EL (cell line): ENCODE measurements at regions not wholly inside any gene's neighbourhood (a gene's known extent, or its start where the extent isn't known, plus 50 kb on each side); places are given as distances from the start of the nearest gene placed in this dataset.

Experiments
- DNase-seq: peaks from one replicate; pipeline ENCODE4 v3.0.0-alpha.2; 2016

DNA sequence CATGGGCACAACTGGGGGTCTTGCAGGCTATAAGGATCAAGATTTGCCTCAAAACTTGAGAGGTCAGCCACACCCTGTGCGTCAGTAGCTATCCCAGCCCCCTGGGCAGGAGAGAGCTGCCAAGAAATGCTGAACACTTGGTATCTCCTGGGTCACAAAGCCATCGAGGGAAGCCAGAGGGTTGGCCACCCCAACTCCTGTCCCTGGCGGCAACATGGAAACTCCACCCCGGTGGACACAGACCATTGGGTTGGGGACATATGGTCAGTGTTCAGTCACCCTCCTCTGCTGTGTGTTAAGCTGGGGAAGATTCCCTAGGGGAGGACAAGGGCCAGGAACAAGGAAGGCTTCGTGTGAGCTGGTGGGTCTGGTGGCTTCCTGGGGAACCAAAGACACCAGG, 140.6 kb downstream of the C5orf15 start:
- no peak for DNase-seq

DNA sequence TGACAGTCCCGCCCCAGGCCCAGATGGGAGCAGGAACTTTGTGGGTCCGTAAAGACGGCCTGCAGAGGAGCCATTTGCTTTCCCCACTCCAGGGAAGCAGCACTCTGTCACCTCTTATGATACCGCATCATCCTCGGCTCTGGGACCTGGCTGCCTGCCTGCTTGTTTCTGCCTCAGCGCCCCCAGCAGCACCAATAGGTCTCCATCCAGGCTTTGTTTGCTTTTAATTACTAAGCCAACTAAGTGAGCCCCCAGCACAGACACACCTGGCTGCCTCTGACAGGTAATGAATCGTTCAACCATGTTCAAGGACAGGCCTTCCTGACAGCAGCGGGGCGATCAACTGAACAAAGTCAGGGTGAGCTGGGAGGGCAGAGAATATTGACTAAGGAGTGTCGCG, 141.4 kb downstream of the C5orf15 start:
- no peak for DNase-seq

DNA sequence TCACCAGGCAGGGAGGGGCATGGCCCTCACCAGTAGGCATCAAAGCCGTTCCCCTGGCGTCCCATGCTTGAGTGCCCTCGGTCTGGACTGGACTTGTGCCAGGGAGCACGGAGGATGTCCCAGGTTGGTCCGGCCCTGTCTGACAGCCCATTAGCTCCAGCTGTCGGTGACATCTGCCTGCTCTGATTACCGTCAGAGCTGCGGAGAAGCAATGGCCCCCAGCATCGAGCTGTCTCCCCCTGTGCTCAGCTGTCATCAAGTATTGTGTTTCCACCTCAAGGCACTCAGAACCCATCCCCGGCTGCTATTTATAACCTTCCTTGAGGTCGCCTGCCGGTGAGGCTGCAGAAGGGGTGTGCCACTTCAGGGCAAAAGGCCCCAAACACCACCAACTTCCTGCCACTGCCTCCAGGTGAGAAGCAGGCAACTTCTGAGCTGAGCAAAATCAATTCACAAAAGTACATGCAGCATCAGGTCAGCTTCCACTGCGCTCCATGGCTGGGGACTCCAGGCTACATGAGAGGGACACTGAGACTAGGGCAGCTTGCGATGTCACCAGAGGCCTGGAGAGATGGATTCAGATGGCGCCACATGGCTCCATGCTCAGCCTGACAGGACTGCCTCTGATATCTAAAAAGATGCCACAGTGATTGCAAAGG, 142.7 kb downstream of the C5orf15 start:
- no peak for DNase-seq

DNA sequence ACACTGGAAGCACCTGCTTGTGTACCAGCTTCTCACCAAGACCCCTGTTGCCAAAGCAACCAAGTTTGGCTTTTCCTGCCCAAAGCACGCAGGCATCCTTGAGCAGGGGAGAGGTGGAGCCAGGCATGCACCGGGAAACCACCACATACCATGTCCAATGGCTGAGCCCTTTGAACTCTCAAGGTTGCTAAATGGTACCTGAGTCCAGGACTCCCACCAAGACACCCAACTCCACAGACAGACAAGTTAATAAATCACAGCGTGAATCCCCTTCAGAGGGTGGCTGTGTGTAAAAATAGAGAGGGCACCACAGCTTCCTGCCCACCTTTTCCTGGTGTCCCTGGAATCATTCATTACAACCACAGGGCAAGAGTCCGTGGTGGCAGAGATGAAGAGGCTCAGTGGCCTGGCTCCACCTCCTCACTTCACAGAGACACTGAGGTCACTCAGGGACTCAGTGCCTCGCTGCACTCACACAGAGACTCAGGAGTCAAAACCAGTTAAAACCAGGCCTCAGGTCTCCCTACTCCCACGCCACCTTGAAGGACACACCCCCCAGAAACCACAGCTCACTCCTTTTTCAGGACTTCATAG, 143.7 kb downstream of the C5orf15 start:
- no peak for DNase-seq

DNA sequence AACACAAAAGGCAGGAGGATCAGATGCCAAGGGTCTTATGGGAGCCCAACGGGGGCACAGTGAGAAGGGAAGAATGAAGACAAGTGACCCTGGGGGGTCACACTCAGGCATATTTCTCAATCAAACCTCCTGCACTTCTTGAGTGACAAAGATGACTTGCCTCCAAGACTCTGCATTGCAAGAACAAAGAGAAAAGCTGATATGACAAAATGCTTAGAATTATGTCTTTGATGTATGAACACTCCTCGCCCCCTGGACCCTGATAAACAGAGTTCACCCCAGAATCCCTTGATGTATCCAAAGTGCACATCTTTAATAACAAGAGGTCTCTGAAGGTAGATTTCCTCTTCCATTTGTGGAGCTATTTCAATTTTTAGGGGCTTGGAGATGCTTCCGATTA, 146.5 kb downstream of the C5orf15 start:
- DNase-seq: no peak

DNA sequence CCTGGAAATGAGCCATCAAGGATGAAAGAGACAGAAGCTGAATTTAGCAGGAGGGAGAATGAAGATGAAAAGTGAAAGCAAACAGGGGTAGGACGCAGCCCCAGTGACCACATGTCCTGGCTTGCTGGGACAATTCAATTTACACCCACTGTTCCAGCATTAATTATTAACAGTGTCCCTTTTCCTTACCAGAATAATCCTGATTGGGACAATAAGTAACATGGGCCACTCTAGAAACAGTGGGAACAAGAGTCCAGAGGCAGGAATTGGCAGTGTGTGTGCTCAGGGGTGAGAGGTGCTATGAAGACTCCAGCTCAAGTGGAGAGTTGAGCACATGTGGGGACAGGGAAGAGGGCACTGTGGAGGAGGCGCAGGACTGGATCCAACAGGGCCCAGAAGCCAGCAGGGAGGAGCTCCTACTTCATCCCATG, 147.1 kb downstream of the C5orf15 start:
- DNase-seq: no peak

DNA sequence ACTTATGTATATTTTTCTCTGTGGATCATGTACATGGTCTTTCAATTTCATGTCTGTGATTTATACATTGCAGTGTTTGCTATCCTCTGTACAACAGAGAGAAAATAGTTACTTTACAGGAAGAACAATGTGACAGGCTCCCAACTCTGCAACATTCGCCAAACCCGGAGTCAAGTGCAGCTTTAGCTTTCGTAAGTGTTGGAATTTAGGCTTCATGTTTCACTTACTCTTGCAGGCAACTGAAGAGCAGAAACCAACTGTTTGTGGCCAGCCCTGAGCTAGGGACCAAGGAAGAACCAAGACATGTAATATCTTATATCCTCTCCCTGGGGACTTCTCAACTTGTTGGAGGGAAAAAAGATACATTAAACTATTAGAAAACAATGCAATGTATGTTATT, 147.9 kb downstream of the C5orf15 start:
- no peak for DNase-seq

DNA sequence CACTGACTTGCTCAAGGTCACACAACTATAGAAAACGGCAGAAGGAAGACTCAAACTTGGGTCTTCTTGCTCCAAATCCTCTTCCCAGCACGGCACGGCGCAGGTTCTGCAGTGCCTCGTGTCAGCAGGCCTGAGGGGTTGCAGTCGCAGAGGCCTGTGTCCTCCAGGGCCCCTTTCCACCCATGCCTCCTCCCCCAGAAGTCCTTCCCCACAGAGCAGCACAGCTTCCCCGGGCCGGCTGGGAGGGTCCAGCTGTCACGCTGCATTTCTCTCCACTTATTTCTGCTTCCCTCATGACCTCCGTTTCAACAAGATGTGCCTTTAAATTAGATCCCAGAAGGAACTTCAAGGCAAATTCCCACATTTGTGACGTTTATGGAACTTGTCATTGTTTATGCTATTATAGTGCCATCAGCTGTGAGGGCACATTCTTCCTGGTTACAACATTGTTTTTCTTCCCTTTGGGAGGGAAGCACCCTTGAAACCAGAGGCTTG, 148.4 kb downstream of the C5orf15 start:
- peak; percentile 5 for DNase-seq

DNA sequence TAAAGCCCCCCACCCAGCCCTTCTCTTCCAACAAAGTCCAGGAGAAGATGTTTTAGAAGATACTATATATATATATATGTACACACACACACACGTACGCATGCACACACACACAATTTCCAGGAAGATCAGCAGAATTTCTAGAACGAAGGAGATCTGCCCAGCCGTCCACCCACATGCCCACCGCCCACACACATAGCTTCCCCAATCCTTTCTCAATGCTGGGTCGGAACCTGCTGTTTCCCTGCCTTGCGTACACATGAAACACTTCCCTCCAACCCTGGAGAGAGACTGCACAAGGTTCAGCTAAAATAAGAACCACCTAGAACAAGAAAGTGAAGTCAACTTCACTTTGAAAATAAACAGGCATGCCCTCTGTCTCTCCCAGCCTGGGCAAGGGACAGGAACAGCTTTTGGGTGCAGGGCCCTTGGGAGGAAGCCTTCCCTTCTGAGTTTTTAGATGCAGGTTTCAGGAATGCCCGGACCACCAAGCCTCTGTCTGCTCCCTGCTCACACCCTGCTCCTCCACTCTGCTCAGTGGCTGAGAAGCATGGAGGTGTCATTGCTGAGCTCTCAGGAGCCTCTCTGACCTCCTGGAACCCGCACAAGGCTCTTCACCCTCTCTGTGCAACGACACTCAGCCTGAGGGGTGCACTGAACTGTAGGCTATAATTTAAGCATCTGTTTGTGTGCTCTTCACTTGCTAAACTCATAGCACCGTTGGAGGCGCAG, 149.4 kb downstream of the C5orf15 start:
- DNase-seq: no peak

DNA sequence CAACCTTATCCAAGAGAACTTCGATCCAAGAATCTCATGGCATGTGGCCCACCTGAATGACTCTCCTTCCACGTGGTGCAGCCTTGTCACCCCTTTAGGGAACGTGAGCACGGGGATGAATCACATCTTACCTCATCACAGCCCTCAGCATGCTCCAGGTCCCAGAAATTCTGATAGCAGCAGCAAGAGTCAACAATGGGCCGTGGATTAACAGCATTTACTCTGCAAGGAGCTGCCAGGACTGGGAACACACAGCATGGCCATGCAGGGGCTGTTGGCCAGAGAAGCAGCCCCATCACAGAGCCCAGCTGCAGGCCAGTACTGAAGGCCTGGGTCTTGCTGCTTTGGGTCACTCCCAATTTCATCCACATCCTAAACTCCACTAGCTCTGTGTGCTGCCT, 150.4 kb downstream of the C5orf15 start:
- DNase-seq: no peak

DNA sequence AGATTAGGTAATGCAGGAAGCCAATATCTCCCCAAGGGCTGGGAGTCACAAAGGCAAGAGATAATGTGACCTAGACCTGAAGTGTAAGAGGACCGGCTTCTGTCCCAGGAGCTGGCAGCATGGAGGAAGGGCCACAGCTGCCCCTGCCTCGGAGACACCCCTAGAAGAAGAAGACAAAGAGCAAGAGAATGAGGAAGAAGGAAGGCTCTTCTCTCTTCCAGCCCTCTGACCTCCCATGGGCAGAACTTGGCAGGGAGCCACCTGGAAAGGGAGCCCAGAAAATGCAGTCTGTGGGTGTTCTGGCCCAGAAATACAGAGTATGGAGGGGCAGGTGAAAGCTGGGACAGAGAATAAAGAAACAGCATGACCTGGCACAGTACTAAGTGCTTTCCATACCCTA, 151.0 kb downstream of the C5orf15 start:
- no peak for DNase-seq

DNA sequence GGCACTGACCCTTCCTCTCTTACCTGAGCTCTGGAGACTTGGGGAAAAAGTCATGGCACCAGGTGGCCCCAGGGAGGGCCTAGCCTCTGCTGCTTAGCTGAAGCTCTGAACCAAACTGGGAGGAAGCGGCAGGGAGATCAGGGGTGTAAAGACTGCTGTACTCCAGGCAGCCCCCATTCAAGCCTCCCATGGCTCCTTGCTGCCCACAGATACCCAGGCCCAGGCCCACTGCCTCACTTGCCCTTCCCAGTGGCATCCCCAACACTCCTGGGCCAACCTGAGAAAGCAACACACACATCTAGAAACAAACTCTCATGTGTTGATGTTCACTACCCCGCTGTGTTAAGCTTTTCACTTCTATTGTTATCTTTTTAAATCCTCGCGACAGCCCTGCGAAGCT, 151.6 kb downstream of the C5orf15 start:
- DNase-seq: no peak

DNA sequence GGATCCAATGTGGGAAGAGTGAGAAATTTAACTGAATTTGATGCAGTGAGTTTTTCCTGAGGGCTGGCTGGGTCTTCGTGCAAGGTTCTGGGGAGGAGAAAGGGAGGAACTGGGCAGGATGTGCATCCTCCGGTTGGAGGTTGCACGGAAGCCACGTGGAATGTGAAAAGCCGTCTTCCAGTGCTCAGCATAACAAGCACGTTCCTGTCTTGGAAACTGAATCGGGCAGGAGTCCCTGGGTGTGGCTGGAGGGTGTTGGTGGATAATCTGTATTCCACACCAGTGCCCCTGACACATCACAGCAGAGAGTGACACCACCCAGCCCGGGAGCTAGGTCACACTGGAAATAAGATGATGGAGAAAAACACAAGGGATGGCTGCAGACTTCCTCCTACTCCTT, 154.3 kb downstream of the C5orf15 start:
- DNase-seq: no peak

DNA sequence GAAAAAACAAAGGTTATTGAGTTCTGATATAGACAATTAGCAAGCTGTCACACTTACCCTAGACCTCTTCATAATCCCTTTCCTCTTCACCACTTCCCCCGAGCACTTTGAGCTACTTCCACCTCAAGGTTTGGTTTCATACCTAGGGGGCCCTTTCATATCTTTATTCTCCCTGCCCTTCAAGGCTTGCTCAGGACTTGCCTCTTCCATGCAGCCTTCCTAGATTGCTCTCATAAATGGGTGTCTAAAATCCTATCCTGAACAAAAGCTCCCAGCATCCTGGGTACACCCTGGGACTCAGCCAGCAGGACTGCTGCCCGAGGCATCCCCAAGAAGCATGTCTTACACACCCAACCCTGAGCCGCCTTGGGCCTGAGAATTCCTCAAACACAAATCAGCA, 157.3 kb downstream of the C5orf15 start:
- DNase-seq: no peak

DNA sequence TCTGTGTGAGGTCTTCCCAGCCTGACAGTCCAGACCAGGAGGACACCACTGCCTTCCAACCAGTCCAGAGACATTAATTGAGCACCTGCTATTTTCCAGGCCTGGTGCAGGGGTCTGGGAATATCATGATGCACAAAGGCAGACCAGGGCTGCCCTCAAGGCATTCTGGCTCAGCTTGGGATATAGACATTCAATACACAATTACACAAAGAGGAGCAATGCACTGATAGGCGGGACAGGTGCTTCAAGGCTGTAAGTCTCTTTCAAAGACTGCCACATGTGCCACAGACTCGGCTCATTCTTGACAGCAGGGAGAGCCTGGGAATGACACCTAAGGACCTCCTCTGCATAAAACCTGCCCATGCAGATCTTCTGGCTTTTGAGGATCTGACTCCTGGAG, 158.6 kb downstream of the C5orf15 start:
- no peak for DNase-seq

DNA sequence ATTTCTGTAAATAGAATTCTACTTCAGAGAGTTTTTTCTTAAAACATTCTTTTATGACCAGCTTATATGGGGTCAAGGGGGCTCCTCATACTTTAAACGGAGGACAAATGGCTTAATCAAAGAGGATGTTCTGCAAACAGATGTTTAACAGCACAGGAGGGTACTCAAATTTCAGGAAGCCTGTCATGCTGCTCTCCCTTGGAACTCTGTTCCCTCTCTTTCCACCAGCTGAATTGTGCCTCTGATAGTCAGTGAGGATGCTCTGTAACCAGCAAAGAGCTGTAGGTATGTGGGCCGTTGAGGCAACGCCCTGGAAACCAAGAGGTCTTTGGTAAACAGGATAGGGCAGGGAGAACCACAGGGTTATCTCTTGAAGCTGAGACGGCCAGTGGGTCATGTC, 161.1 kb downstream of the C5orf15 start:
- no peak for DNase-seq

DNA sequence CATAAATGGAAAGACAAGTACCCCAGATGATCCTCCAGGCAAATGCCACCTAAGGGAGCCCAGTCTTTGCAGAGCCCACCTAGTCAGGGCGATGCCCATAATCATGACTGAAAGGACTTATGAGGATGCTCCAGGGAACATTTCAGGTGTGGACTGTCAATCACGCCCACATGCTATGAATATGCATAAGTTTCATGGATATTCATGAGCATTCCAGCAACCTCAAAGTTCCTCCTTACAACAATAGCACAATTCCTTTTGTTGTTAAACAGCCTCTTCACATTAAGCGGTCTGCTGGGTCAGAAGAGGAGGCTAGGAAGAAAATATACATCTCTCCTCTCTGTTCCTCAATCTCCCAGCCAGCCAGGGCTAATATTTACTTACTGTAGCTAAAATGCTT, 161.6 kb downstream of the C5orf15 start:
- no peak for DNase-seq

DNA sequence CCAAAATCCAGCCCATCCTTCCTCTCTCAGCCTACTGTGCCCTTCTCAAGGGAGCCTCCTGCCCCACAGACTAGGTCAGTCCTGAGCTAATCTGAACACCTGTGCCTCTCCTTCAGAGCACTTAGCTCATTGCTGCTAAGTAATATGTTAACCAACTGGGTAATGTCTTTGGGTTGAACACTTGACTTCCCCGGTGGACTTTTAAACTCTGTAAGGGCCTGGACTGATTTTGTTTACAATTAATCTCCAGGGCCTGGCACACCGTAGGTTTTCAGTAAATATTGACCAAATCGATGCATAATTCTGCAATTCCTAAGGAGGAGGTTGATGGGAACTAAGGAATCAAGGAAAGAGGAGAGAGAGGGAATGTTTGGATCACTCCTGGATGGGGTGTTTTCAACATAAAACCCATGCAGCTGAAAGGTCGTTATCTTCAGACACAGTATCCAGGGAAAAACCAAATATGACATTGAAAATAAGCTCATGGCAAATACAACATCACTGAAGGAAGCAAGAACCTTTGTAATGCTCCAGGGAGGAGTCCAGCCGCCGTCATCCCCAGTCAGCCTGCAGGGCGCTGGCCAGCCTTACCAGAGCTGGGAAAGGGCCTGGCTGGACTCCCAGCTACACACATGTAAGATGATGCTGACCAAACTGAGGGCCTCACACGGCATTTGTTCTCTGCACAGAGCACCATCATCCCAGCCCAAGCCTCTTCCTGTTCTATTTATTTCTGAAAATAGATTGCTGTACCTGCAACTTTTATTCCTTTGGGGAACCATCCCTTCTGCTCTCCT, 166.3 kb downstream of the C5orf15 start:
- DNase-seq: peak; percentile 3

DNA sequence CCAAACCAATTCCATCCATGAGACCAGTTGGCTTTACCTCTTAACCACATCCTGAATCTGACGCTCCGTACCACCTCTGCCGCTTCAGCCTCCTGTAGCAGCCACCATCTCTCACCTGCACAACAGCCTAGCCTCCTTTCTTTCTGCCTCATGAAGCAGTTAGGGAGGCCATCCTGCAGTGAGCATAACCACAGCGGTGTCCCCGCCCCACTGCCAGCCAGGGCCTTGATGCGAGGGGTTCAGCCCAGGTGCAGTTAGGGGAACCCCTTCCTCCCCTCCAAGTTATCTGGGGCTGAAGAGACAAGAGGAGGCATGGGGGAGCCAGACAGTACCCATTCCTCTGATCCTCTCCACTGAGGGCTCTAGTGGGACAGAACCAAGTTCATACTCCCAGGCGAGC, 167.0 kb downstream of the C5orf15 start:
- DNase-seq: no peak

DNA sequence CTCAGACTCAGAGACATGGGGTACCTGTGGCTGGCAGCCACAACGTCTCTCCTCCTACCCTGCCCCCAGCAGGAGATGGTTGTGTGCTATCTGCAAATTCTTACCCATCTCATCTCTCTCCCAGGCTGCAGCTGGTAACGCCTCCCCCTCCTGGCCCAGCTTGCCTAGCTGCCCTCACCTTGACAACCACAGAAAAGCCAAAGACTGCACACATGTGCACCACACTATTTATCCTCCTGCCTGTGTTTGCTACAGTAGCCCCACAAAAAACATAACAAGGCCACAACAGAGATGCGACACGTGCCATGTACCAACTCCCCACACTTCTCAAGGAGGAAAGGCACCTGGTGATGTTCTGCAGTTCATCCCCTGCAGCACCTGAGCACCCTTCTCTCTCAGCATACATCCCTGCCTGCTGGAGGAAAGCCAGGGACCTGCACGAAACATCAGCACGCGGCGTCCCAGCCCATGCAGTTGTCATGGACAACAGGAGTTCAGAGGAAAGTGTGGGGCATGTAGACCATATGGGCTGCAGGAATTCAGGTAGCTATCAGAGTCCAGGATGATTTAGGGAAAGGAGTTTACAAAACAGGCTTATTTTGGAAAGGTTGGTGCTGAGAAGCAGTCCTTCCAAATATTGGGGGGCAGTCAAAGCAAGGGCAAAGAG, 168.7 kb downstream of the C5orf15 start:
- no peak for DNase-seq

DNA sequence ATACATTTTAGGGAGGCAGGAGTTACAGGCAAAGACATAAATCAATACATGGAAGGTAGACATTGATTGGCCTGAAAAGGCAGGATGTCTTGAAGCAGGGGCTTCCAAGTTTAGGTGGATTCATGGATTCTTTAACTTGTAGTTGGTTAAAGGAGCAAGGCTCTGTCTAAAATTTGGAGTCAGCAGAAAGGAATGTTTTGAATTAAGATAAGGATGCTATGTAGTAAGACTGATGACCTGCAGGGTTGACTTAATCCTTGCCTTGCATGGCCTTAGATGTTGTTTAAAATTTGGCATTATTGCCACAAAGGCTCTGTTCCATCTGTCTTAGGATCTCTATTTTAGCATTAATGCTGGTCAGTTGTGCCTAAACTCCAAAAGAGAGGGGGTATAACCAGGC, 171.3 kb downstream of the C5orf15 start:
- DNase-seq: peak; percentile 15

DNA sequence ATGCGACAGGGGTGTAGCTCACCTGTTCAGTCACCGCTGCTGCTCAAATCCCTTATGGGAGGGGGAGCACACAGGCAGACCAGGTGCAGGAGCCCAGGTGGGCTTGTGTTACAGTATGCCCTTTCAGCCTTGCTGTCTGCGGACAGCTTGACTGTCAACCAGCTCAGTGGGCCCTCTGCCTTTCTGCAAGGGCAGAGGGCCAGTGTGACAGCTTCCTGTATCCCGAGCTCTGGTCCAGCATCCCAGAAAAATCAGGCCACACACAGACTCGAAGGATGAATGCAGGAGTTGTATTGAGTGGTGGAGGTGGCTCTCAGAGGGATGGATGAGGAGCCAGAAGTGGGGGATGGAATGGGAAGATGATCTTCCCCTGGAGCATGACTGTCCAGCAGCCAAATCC, 172.2 kb downstream of the C5orf15 start:
- no peak for DNase-seq
